Heart right ventricle (tissue), 16 donors: ENCODE measurements at regions not wholly inside any gene's neighbourhood (a gene's known extent, or its start where the extent isn't known, plus 50 kb on each side); places are given as distances from the start of the nearest gene placed in this dataset.
A peak's percentile ranks its signal among the peaks of the same experiment; 100 is the strongest.
"Not testable (repeated sequence)": the region's sequence is repeated elsewhere in the genome, so short reads cannot be mapped to it uniquely, and the experiment has no call there.

Source experiments
- ATAC-seq, 8 donors: fragments of 200-7000 bp; cut with Tn5 transposase; one replicate each; pipeline ENCODE4 v1.9.1; 2020; ENCODE audit warnings: mild to moderate bottlenecking in 8 of 8, moderate library complexity in 8 of 8, moderate number of reproducible peaks in 1 of 8
- DNase-seq, 2 donors: peaks; one replicate each; pipeline ENCODE4 v3.0.0-alpha.2; 2020
- H3K27ac ChIP-seq, 10 donors: fragments of 200-600 bp; sonication (generic) in 2 of 10; one replicate each; pipeline versions ENCODE4 v1.5.0 to v1.8.0; 2020 to 2022; ENCODE audit warnings: mild to moderate bottlenecking in 3 of 10
- H3K27me3 ChIP-seq, 7 donors: fragments of 200-600 bp; one replicate each; pipeline ENCODE4 v1.8.0; 2021 to 2022; ENCODE audit warnings: mild to moderate bottlenecking in 2 of 7
- H3K36me3 ChIP-seq, 9 donors: fragments of 200-600 bp; sonication (generic) in 1 of 9; one replicate each; pipeline versions ENCODE4 v1.5.0 to v1.8.0; 2020 to 2022; ENCODE audit warnings: mild to moderate bottlenecking in 2 of 9
- H3K4me1 ChIP-seq, 9 donors: fragments of 200-600 bp; sonication (generic) in 1 of 9; one replicate each; pipeline versions ENCODE4 v1.5.0 to v1.8.0; 2020 to 2022; ENCODE audit warnings: mild to moderate bottlenecking in 4 of 9
- H3K4me3 ChIP-seq, 10 donors: fragments of 200-600 bp; sonication (generic) in 2 of 10; one replicate each; pipeline versions ENCODE4 v1.5.0 to v1.8.0; 2020 to 2022; ENCODE audit warnings: mild to moderate bottlenecking in 7 of 10, moderate library complexity in 2 of 10
- H3K9me3 ChIP-seq, 11 donors: fragments of 200-600 bp in 10 of 11; sonication (generic) in 2 of 11; one replicate each; pipeline versions ENCODE4 v1.5.0 to v1.8.0; 2013 to 2022; ENCODE audit warnings: mild to moderate bottlenecking in 2 of 11, control low read depth in 1 of 11, moderate library complexity in 1 of 11
- WGBS, 2 donors: extraction: QIAGEN DNeasy Blood & Tissue Kit; methylation state at CpG; one replicate each; pipeline ENCODE4 v1.1.7; 2013; ENCODE audit warnings: inconsistent platforms in 1 of 2; 5-methylcytosine and 5-hydroxymethylcytosine counted together
- intact Hi-C, 10 donors: fragments of 100-400 bp; cut with DNase I; formaldehyde crosslinking; loops; one replicate each; pipeline versions ENCODE4 v1.11.1 to v1.14.2; 2022
- donor health status: Arrhythmogenic right ventricular cardiomyopathy.
- donor health status: ischemic (EF 13 %, LVEDD 7.1; RV severe dilation, severe dysfunction).
- donor health status: healthy with polysubstance abuse.
- donor health status: DM: no; HTN: yes; CAD: no.
- donor health status: DM: no; HTN: no; CAD: no.
- donor health status: ischemic (EF 25% LVEDD 6.9; RV normal size, moderate dysfunction).
- donor health status: ischemic (EF 25% LVEDD 5.7; RV mildly dilated, moderate dysfunction).
- donor health status: healthy.
- donor health status: DM: yes; HTN: yes; CAD: no.
- donor health status: Ischemic cardiomyopathy.
- donor health status: ischemic (EF 35%, LVEDD 5.7; RV mildly dilated, moderate dysfunction).
- donor health status: nonischemic (EF 11% LVEDD 7.7; RV severe dilation, severe dysfunction).
- donor health status: DM: yes; HTN: yes; CAD: no.
- donor health status: PGD.
- donor health status: ischemic (EF 29% LVEDD 5.4; RV normal size, mild dysfunction).
- donor health status: nonischemic (EF 23%, LVEDD 6.1; RV moderate dilation, normal function).

- WGBS, 2 donors = 85 to 92% methylated on average over 7 of the region's 9 CpGs
- ATAC-seq, H3K4me3 ChIP-seq, H3K9me3 ChIP-seq, intact Hi-C loops, H3K36me3 ChIP-seq, H3K27ac ChIP-seq, H3K4me1 ChIP-seq, DNase-seq: not testable (repeated sequence)
- H3K27me3 ChIP-seq = peaks cover 0 to 13% (median 4%) of the 10 kb centered on the region in 7 donors
Observed at GRCh38 chr17:30644287-30644686, 167.1 kb downstream of the GOSR1 start.

GRCh38 chr17:30641428-30641827, 164.2 kb downstream of the GOSR1 start:
- H3K9me3 ChIP-seq, intact Hi-C loops, H3K4me1 ChIP-seq, ATAC-seq, H3K36me3 ChIP-seq, DNase-seq, H3K27me3 ChIP-seq, H3K4me3 ChIP-seq, H3K27ac ChIP-seq: not testable (repeated sequence)
- 87 to 96% methylated on average over 6 to 7 of the region's 7 CpGs for WGBS, 2 donors

DNA sequence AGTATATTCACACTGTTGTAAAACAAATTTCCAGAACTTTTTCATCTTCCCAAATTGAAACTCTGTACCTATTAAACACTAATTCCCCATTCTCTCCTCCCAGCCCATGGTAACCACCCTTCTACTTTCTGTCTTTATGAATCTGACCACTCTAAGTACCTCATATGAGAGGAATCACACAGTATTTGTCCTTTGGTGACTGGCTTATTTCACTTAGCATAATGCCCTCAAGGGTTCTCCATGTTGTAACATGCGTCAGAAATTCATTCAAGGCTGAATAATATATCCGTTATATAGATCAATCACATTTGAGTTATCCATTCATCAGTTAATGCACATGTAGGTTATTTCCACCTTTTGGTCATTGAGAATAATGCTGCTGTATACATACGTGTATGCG, 162.2 kb downstream of the GOSR1 start:
- H3K27ac ChIP-seq, H3K4me3 ChIP-seq, H3K9me3 ChIP-seq, H3K27me3 ChIP-seq, H3K4me1 ChIP-seq, H3K36me3 ChIP-seq, intact Hi-C loops, ATAC-seq, DNase-seq: not testable (repeated sequence)
- WGBS, 2 donors = 80 to 85% methylated on average over 3 of the region's 4 CpGs

DNA sequence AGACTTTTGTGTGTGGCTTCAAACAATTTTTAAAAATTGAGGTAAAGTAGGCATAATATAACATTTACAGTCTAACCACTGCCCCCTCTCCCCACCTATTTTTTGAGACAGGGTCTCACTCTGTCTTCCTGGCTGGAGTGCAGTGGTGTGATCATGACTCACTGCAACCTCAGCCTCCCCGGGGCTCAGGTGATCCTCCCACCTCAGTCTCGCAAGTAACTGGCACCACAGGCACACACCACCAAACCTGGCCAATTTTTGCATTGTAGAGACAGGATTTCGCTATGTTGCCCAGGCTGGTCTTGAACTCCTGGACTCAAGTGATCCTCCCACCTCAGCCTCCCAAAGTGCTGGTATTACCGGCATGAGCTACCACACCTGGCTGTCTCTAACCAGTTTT, 161.8 kb downstream of the GOSR1 start:
- H3K4me3 ChIP-seq, H3K4me1 ChIP-seq, H3K27ac ChIP-seq, intact Hi-C loops, H3K9me3 ChIP-seq, ATAC-seq, H3K27me3 ChIP-seq, H3K36me3 ChIP-seq, DNase-seq: not testable (repeated sequence)
- 79 to 85% methylated on average over 3 of the region's 4 CpGs for WGBS, 2 donors

GRCh38 chr17:30631651-30632050, 154.4 kb downstream of the GOSR1 start:
- H3K9me3 ChIP-seq, DNase-seq, H3K27ac ChIP-seq, intact Hi-C loops, H3K27me3 ChIP-seq, H3K4me1 ChIP-seq, ATAC-seq, H3K4me3 ChIP-seq: not testable (repeated sequence)
- H3K36me3 ChIP-seq = peaks cover 0 to 23% (median 0%) of the 10 kb centered on the region in 9 donors
- WGBS, 2 donors = 96 to 97% methylated on average over 6 of the region's 6 CpGs

DNA sequence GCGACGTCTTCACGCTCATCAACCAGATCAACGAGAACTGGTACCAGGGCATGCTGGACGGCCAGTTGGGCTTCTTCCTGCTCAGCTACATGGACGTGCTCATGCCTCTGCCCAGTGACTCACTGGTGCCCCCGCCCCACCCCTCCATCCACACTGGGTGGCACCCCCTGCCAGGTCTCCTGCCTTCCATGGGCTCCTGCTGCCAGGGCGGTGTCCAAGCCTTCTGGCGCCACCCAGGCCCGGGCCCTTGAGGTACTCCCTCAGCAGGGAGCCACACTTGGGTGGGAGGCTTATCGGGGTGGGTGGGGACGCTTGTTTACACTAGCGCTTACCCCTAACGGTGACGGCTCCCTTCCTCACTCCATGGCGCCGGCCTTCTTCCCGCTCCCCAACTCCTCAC, 148.2 kb downstream of the GOSR1 start:
- intact Hi-C loops, DNase-seq, H3K4me3 ChIP-seq, H3K4me1 ChIP-seq, H3K9me3 ChIP-seq, H3K27ac ChIP-seq, H3K27me3 ChIP-seq: not testable (repeated sequence)
- H3K36me3 ChIP-seq = peaks cover 0 to 29% (median 0%) of the 10 kb centered on the region in 9 donors
- ATAC-seq = peak in 2 of 8 donors; percentile 4 to 52
- 98% methylated on average over 10 of the region's 18 CpGs for WGBS, 2 donors

GRCh38 chr17:30624180-30624579, 147.0 kb downstream of the GOSR1 start:
- H3K27me3 ChIP-seq, H3K4me3 ChIP-seq, DNase-seq, H3K27ac ChIP-seq, intact Hi-C loops, H3K4me1 ChIP-seq, H3K9me3 ChIP-seq, ATAC-seq: not testable (repeated sequence)
- H3K36me3 ChIP-seq = peaks cover 0 to 29% (median 0%) of the 10 kb centered on the region in 9 donors
- 94 to 98% methylated on average over 16 of the region's 16 CpGs for WGBS, 2 donors

- H3K9me3 ChIP-seq, intact Hi-C loops, ATAC-seq, H3K27me3 ChIP-seq, H3K4me1 ChIP-seq, H3K27ac ChIP-seq, DNase-seq, H3K4me3 ChIP-seq: not testable (repeated sequence)
- 71 to 72% methylated on average over 2 of the region's 3 CpGs for WGBS, 2 donors
- H3K36me3 ChIP-seq = peaks cover 0 to 38% (median 0%) of the 10 kb centered on the region in 9 donors
Observed at GRCh38 chr17:30609682-30610081, 132.5 kb downstream of the GOSR1 start.
